Breast epithelium (tissue), 3 donors: ENCODE measurements at regions not wholly inside any gene's neighbourhood (a gene's known extent, or its start where the extent isn't known, plus 50 kb on each side); places are given as distances from the start of the nearest gene placed in this dataset.

ENCODE experiments used
- CTCF ChIP-seq, 3 donors: fragments of 450-650 bp; IDR thresholded peaks; one replicate each; pipeline ENCODE4 v1.5.1; 2016 to 2017; ENCODE audit warnings: antibody characterized with exemption in 3 of 3, mild to moderate bottlenecking in 3 of 3, moderate library complexity in 3 of 3
- POLR2A ChIP-seq: fragments of 450-650 bp; IDR thresholded peaks from one replicate; pipeline ENCODE4 v1.6.1; 2016; ENCODE audit warnings: antibody characterized with exemption, mild to moderate bottlenecking, moderate library complexity

DNA sequence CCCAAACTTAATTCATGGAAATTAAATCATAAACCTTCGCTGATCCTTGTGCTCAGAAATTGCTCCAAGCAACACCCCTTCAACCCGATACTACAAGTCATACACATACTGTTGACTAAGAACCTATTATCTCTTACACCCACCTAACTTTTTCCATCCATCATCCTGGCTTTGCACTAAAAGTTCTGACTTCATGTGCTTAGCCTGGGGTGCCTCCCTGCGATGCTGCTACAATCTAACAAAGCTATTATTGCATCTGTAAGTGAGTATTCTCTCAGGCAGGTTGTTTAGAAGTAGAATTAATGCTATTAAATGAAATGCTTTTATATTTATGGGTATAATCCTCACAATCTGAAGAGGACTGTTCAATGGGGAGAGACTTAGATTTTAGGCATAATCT is 619.8 kb downstream of the CCDC85A start:
- TF ChIP-seq CTCF (IDR thresholded peaks at IDR 0.05) (no peak), POLR2A (no peak)
